NCI-H2029 treated with DMSO at 0.1 percent for 48 hours (cell line): ENCODE measurements at regions not wholly inside any gene's neighbourhood (a gene's known extent, or its start where the extent isn't known, plus 50 kb on each side); places are given as distances from the start of the nearest gene placed in this dataset.

ENCODE experiments used
- DNase-seq: peaks from one replicate; lab custom pipeline; 2025; lab: John Stamatoyannopoulos, UW

GRCh38 chr2:16018277-16019059, 78.1 kb downstream of the MYCN start:
- no peak for DNase-seq

- no peak for DNase-seq
Observed at GRCh38 chr2:16016282-16016681, 75.9 kb downstream of the MYCN start.

GRCh38 chr2:16015903-16016265, 75.5 kb downstream of the MYCN start:
- DNase-seq: no peak

DNA sequence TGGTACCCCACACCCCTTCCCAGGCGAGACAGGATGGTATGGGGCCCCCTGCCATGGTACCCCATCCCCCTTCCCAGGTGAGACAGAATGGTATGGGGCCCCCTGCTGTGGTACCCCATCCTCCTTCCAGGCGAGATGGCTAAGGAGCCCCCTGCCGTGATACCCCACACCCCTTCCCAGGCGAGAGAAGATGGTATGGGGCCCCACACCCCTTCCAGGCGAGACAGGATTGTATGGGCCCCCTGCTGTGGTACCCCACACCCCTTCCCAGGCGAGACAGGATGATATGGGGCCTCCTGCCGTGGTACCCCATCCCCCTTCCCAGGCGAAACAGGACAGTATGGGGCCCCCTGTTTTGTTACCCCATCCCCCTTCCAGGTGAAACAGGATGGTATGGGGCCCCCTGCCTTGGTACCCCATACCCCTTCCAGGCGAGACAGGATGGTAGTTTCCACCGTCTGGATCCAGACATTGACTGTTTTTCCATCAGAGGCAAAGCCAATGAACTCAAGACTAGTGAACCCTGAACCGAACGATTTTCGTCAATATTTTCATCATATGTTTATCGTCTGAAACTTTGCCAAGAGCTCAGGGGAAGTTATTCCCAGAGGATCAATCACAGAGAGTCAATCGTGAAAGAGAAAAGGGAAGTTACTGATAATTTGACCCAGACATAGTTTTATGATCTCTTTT, 75.0 kb downstream of the MYCN start:
- no peak for DNase-seq

- DNase-seq: no peak
Observed at GRCh38 chr2:16014802-16015201, 74.5 kb downstream of the MYCN start.

DNA sequence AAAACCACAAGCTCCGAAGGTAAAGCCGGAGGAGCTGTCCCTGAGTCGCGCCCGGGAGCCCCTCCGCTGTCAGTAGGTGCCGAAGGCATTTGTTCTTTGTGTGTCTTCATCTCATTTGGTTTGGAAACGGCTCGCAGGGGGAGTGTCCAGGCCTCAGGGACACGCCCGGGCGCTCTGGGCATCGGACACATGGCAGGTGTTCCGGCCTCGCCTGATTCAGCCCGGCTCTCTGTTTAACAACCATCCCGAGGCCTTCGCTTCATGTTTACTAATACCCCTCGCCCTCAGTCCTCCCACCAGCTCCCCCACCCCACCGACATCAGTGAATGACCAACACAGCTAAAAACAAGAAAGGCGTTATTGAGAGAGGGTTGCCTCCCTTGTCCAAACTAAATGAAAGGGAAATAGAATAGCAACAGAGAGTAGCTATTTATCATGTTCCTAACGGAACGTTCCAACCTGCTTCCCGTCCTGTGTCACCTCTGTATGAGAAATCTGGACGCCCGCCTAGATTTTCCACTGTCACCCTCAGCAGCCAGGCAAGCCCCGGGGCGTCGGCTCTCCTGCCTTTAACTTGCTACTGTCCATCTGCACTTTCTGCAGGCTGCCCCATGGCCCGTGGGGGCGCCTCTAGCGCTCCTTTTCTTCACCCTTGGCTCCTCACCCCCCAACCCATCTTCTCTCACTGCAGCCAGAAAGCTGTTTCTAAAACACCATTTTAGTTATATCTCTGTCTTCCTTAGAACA, 73.9 kb downstream of the MYCN start:
- DNase-seq: no peak

- no peak for DNase-seq
Observed at GRCh38 chr2:16013359-16013911, 73.1 kb downstream of the MYCN start.

DNA sequence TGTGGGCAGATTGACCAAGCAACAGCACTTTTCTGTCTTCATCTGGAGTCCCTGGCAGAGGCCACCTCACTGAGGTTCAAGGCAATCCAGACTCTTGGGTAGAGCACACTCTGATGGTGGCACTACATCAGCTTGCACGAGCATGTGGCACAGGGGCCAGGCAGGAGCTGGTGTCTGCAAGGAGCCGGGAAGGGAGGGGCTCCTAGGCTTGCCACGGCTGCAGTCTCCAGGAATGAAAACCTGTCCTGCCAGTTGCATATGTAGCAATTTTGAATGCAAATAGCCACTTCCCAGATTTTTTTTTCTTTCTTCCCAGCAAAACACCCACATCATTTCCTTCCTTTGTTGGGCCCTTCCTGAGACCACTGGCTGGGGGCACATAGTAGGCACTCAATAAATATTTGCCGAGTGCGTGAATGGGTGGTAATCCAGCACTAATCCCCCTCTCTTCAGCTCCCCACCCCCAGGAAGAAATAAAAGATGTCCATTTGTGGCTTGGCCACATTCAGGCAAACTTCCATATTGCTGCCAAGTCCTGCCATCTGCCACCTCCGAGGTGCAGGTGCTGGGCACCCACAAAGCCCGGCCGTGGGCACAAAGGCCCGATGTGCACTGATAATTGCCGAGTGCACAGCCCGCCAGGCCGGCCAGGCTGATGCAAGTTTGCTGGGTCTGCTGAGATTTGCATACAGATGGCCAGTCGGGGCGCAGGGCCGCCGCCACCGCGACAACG, 72.4 kb downstream of the MYCN start:
- no peak for DNase-seq

GRCh38 chr2:16012029-16012596, 71.8 kb downstream of the MYCN start:
- DNase-seq: no peak

DNA sequence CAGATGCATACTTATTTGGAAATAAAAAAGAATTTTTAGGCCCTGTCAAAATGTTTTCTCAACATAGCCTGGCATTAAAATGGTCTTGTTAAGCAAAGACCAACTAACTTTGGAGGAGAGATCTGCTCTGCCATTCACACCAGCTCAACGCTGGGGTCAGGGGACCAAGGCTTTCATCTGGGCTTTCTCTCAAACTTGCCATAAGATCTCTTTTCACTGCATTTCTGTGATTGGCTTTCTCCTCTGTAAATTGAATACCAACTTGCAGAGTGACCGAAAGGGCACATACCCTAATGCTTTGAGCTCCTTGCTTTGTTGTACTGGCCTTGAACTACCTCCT, 71.2 kb downstream of the MYCN start:
- DNase-seq: no peak

- DNase-seq: no peak
Observed at GRCh38 chr2:16010951-16011620, 70.7 kb downstream of the MYCN start.

DNA sequence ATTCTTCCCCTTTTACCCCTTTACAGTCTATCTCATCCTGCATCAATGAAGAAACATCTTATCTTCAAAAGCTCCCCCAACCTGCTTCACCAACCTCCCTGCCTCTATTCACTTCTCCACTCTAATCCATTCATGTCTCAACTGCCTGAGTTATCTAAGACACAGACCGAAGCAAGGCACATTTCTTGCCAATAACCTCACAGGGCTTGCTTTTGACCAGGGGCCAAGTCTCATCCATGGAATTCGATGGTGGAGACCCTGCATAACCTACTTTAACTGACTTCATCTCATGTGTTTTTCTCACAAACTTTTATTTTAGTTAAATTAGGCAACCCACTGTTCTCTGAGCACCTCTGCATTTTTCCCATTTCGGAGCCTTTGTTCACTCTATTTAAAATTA, 69.7 kb downstream of the MYCN start:
- DNase-seq: no peak

GRCh38 chr2:16009560-16009959, 69.2 kb downstream of the MYCN start:
- no peak for DNase-seq

- no peak for DNase-seq
Observed at GRCh38 chr2:16008856-16009255, 68.5 kb downstream of the MYCN start.

DNA sequence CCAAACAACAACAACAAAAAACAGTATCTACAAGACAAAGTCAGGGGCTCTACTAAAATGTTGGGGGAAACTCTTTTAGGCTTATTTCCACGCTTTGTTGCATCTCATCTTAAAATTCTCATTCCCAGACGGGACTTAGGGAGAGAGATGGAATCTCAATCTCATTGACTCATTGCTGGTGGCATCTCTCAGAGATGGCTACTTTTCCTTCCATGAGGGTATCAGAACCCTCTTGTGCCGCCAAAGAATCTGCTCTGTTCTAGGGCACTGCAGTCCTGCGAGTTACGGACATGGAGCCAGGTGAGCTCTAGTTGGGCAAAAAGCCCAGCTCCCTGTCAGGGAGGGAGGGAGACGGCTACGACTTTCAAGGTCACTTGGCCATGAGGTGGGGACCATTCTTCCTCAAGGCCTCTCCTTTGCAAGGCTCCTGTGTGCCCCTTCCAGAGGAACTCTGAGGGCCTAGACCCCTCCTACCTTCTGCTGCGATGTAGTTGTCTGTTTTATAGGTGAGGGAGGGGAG, 68.0 kb downstream of the MYCN start:
- no peak for DNase-seq

- DNase-seq: no peak
Observed at GRCh38 chr2:16007167-16007934, 67.0 kb downstream of the MYCN start.

GRCh38 chr2:16006537-16007166, 66.3 kb downstream of the MYCN start:
- no peak for DNase-seq

DNA sequence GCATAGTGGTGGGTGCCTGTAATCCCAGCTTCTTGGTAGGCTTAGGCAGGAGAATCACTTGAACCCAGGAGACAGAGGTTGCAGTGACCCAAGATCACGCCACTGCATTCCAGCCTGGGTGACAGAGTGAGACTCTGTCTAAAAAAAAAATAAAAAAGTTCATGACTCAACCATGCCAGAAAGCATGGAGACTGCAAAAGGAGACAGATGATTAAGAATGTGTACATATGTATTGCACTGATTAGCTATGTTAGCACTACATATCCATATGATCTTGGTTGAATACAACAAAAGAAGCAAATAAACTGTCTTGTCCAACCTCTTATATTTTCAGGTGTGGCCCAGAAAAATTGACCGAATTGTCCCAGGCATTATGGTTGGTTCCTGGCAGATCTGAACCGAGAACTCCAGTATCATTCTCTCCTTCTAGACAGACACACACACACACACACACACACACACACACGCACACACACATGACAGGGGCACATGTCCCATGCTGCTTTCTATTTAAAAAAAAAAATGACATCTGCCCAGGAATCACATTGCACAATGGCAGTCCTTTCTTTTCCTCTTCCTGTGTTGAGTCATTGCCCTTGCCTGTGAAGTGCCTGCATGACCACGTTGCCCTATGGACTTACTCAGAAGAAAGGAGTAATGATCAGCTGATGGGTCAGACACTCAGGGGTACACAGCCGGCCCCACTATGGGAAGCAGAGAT, 65.6 kb downstream of the MYCN start:
- no peak for DNase-seq

DNA sequence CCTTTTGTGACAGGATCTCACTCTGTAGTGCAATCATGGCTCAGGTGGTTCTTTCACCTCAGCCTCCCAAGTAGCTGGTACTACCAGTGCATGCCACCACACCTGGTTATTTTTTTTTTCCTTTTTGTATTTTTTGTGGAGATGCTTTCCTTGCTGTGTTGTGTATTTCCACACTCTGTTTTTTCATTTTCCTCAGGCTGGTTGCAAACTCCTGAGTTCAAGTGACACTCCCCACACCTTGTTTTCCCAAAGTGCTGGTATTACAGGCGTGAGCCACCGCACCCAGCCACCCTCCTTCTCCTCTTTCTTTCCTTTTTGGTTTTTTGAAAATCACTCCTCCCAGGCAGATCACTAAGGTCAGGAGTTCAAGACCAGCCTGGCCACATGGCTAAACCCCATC, 65.0 kb downstream of the MYCN start:
- DNase-seq: no peak
